IPS-15b (cell line): ENCODE measurements at regions not wholly inside any gene's neighbourhood (a gene's known extent, or its start where the extent isn't known, plus 50 kb on each side); places are given as distances from the start of the nearest gene placed in this dataset.

Source experiments
- H3K27me3 ChIP-seq: one replicate; pipeline ENCODE4 v1.6.1; 2013; ENCODE audit warnings: low read length; ENCODE audit not compliant: control insufficient read depth, insufficient read depth
- H3K36me3 ChIP-seq: one replicate; pipeline ENCODE4 v1.6.1; 2013; ENCODE audit warnings: low read length; ENCODE audit not compliant: control insufficient read depth, insufficient read depth
- H3K4me1 ChIP-seq: one replicate; pipeline ENCODE4 v1.6.1; 2013; ENCODE audit warnings: mild to moderate bottlenecking, low read length; ENCODE audit not compliant: control insufficient read depth, insufficient read depth
- H3K4me3 ChIP-seq: one replicate; pipeline ENCODE4 v1.5.1; 2013; ENCODE audit warnings: low read depth, low read length
- H3K9ac ChIP-seq: one replicate; pipeline ENCODE4 v1.6.1; 2013; ENCODE audit warnings: low read depth, mild to moderate bottlenecking, low read length
- H3K9me3 ChIP-seq: one replicate; pipeline ENCODE4 v1.6.1; 2013; ENCODE audit warnings: mild to moderate bottlenecking, low read length; ENCODE audit not compliant: control insufficient read depth, insufficient read depth

DNA sequence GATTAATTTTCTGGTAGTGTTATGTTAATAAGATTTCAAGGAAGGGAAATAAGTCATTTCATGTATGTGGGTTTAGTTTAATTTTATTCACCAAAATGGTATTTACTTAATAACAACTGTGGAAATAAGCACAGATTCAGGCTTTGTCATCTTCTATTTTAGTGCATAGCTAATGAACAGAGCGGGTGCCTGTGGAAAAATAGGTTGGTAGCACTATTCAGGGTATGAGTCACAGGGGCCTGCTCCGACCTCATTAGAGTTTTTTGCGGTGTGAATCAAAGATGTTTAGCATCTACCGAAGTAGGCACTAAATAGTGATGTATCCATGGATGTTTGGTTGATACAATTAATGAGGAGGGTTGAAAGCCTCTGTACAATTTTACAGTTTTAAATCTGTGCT, 78.2 kb downstream of the FAT3 start:
- H3K9me3 ChIP-seq: no peaks in the 10 kb centered on the region
- H3K36me3 ChIP-seq: no peaks in the 10 kb centered on the region
- no peak overlapping the region for H3K4me3 ChIP-seq
- H3K27me3 ChIP-seq: no peaks in the 10 kb centered on the region
- H3K9ac ChIP-seq: no peak overlapping the region
- H3K4me1 ChIP-seq: peaks cover 30% of the 10 kb centered on the region

DNA sequence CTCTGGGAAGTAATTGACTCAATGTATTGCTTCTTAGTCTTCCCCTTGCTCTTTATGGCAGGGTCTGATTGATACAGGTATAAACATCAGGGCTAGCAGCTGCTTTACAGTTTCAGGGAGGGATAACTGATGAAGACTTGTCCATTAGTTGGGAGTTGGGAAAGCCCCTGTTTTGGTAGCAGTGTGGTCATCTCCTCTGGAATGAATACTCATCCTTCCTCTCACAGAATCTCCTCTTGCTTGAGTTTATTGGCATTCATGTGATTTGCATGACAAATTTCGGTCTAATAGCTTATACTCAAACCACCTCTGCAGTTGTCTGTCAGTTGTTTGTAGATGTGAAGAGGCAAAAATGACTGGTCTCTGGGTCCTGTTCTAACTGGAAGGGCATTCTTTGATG, 79.7 kb downstream of the FAT3 start:
- H3K9ac ChIP-seq: no peak overlapping the region
- no peaks in the 10 kb centered on the region for H3K9me3 ChIP-seq
- peaks cover 41% of the 10 kb centered on the region for H3K4me1 ChIP-seq
- no peaks in the 10 kb centered on the region for H3K36me3 ChIP-seq
- H3K27me3 ChIP-seq: no peaks in the 10 kb centered on the region
- no peak overlapping the region for H3K4me3 ChIP-seq

DNA sequence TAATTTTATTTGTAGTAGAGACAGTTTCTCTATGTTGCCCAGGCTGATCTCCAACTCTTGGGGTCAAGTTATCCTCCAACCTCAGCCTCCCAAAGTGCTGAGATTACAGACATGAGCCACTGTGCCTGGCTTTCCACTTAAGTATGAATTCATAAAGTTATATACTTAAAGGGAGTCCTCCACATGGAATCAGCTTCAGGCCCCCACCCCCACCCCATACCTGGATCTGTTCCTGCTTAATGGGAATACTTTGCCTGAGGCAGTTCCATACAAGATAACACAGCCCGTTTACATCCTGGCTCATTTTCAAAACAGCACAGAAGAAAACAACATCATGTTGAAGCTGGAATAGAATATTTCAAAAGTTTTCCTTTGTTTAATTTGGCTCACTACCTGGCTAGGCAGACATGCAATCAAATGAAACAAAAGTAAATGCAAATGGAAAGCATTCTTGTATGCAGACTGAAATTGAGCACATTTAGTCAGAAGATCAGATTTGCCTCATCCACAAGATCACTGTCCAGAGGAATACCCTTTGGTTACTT, 82.4 kb downstream of the FAT3 start:
- Histone ChIP-seq H3K9ac (no peak overlapping the region), H3K4me1 (peaks cover 56% of the 10 kb centered on the region), H3K27me3 (no peaks in the 10 kb centered on the region), H3K36me3 (no peaks in the 10 kb centered on the region), H3K9me3 (no peaks in the 10 kb centered on the region), H3K4me3 (no peak overlapping the region)

DNA sequence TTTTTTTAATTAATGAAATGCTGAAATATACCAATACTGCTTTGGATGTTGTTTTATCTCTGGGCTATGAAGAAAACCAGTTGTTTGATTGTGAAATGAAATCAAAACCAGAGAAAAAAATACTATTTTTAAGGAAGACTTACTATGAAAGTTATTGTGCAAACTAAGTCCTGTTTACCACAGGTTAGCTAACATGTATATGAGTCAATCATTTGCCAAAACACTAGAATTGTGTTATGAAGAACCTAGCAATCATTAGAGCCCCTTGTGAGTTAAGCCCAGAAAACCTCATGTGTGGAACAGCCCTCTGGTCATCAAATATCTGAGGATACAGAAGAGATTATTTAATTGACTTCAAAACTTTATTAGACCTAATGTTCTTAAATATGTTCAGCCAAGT, 83.7 kb downstream of the FAT3 start:
- Histone ChIP-seq H3K27me3 (no peaks in the 10 kb centered on the region), H3K9me3 (no peaks in the 10 kb centered on the region), H3K4me3 (no peak overlapping the region), H3K4me1 (peaks cover 64% of the 10 kb centered on the region), H3K9ac (no peak overlapping the region), H3K36me3 (no peaks in the 10 kb centered on the region)

DNA sequence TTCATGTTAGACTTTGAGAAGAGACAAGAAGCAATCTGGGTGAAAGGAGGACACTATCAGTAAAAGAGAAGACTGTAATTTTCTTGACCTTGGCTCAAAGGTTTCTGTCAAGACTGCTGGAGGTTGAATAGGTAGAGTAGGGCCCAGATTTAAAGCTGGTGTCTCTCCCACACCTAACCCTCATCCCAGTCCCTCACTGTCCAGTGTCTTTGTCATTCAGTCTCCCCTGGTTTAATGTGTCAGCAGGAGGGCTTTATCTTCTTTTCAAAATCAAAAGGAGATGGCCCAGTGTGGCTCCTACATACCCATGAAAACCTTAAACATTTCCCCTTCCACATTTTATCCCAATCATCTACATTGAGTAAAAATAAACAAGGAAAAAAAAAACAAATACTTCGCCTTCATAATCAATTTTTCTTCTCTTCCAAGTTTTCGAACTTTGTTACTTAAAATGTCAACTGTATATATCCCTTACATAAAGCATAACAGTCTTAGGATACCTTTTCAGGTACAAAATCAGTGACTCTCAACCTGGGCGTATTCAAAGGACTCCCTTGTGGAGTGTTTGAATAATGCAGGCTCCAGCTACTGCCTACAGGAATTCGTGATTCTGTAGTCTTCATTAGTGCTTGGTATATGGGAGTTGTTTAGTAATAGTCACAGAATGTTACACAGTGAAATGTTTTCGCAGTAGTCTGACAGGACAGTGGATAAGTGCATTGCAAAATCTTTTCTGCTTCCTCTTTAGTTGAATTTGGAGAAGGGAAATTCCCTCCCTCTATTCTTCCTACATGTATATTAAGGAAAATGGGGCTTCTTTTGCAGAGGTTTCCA, 87.2 kb downstream of the FAT3 start:
- no peak overlapping the region for H3K4me3 ChIP-seq
- H3K9ac ChIP-seq: no peak overlapping the region
- H3K27me3 ChIP-seq: no peaks in the 10 kb centered on the region
- no peaks in the 10 kb centered on the region for H3K9me3 ChIP-seq
- H3K4me1 ChIP-seq: peaks cover 58% of the 10 kb centered on the region
- no peaks in the 10 kb centered on the region for H3K36me3 ChIP-seq

DNA sequence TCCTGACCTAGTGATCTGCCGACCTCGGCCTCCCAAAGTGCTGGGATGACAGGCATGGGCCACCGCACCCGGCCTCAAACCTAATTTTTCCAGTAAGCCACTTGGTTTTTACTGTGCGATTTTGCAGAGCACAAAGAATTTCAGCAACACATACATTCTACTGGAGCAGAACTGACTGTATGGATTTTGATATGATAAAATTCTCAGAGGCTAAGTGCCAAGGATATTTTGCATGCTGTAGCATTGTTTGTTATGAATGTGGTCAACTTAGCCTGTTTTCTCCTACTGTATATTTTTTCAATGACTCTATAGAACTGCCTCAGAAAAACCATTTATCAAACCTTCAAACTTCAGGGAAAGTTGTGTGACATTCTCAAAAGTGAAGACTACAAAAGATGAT, 89.2 kb downstream of the FAT3 start:
- H3K27me3 ChIP-seq: no peaks in the 10 kb centered on the region
- H3K36me3 ChIP-seq: no peaks in the 10 kb centered on the region
- no peak overlapping the region for H3K9ac ChIP-seq
- no peak overlapping the region for H3K4me3 ChIP-seq
- H3K4me1 ChIP-seq: peaks cover 55% of the 10 kb centered on the region
- no peaks in the 10 kb centered on the region for H3K9me3 ChIP-seq

DNA sequence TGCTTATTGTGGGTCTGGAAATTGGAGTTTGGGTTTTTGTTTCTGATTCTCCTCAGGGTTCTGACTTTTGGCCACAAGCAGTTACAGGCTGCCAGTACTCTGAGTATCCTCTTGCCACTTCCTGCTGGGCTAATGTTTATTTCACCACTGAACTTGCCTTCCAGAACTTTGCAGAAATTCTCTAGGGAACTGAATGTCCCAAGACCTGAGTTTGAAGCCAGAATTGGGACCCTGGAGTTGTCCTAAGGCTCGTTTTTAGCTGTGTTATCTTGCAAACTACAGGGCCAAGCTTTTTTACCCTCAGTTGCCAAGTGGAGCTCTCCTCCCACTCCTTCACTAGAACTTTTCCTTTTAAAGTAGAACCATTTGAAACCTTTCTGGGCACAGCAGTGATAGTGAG, 89.9 kb downstream of the FAT3 start:
- Histone ChIP-seq H3K9me3 (no peaks in the 10 kb centered on the region), H3K27me3 (no peaks in the 10 kb centered on the region), H3K9ac (no peak overlapping the region), H3K36me3 (no peaks in the 10 kb centered on the region), H3K4me1 (peaks cover 59% of the 10 kb centered on the region), H3K4me3 (no peak overlapping the region)

DNA sequence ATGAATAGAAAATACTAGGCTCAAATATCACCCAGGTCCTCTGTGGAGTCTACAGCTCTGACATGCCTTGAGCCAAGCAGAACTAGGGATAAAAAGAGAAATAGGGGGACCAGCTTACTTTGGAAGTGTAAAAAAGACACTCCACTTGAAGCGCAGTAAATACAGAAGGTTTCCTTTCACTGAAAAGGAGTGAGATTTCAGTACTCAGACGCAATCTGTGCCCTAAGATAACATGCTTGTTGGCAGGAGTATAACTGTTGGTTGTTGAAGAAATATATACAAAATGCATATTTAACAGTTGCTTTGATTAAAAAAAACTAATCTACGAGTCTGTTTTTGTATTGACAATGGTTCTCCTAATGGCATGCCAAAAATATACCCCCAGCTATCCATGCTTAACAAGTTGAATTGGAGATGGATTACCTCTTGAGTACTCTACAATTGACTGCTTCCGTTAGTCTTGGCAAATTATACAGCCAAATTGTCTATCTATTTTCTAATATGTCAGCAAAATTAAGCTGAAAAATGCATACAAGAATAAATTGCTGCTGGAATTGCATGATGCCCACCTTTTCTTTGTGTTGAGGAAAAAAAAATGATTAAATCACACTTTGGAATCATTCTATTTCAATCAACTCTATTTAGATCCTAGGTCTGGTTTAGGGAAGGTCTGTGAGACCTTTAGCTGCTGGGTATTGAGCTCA, 91.6 kb downstream of the FAT3 start:
- Histone ChIP-seq H3K4me1 (peaks cover 56% of the 10 kb centered on the region), H3K27me3 (no peaks in the 10 kb centered on the region), H3K36me3 (no peaks in the 10 kb centered on the region), H3K4me3 (no peak overlapping the region), H3K9ac (no peak overlapping the region), H3K9me3 (no peaks in the 10 kb centered on the region)

DNA sequence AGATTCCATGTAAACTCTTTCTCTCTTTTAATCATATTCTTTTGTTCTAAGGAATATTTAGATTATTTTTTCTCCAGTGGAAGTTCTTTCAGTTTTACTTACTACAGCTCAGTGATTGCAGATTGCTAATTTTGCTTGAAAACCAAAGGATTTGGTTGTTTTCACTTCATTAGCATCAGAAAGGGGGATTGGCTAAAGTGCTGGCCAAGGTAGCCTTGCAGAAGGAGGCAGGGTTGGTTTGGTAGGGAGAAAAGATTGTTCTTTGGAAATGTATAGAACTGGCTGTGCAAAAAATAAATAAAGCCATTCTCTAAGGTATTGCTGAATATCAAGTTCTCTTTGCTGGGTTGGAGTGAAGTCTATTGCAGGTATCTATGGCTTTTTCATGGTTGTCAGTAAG, 92.6 kb downstream of the FAT3 start:
- Histone ChIP-seq H3K4me3 (no peak overlapping the region), H3K9me3 (no peaks in the 10 kb centered on the region), H3K9ac (no peak overlapping the region), H3K27me3 (no peaks in the 10 kb centered on the region), H3K36me3 (no peaks in the 10 kb centered on the region), H3K4me1 (peaks cover 51% of the 10 kb centered on the region)

DNA sequence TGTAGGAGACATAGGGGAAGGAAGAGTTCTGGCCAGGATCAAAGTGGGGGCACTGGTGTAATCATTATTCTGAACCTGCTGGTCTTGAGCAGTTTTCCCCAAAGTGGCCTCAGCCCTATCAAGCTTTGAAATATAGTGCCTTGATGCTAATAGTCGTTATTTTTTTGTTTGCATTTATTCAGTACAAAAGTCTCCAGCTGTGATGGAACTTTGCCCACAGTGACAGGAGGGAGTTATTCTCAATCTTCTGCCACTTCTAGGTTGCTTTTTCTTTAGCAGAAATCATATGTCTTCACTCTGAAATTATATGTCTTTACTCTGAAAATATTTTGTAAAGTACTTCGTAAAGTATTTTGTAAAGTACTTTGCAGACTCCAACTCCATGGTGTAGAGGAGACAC, 93.1 kb downstream of the FAT3 start:
- Histone ChIP-seq H3K9me3 (no peaks in the 10 kb centered on the region), H3K36me3 (no peaks in the 10 kb centered on the region), H3K4me3 (no peak overlapping the region), H3K27me3 (no peaks in the 10 kb centered on the region), H3K4me1 (peaks cover 47% of the 10 kb centered on the region), H3K9ac (no peak overlapping the region)

DNA sequence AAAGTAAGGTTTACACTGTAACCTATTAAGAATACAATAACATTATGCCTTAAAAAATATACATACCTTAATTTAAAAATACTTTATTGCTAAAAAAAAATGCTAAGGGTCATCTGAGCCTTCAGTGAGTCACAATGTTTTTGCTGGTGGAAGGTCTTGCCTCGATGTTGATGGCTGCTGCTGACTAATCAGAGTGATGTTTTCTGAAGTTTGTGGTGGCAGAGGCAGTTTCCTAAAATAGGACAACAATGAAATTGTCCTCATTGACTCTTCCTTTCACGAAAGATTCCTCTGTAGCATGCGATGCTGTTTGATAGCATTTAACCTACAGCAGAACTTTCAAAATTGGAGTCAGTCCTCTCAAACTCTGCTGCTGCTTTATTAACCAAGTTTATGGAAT, 97.6 kb downstream of the FAT3 start:
- H3K9ac ChIP-seq: no peak overlapping the region
- H3K36me3 ChIP-seq: no peaks in the 10 kb centered on the region
- no peaks in the 10 kb centered on the region for H3K27me3 ChIP-seq
- H3K4me3 ChIP-seq: no peak overlapping the region
- peaks cover 26% of the 10 kb centered on the region for H3K4me1 ChIP-seq
- H3K9me3 ChIP-seq: no peaks in the 10 kb centered on the region

DNA sequence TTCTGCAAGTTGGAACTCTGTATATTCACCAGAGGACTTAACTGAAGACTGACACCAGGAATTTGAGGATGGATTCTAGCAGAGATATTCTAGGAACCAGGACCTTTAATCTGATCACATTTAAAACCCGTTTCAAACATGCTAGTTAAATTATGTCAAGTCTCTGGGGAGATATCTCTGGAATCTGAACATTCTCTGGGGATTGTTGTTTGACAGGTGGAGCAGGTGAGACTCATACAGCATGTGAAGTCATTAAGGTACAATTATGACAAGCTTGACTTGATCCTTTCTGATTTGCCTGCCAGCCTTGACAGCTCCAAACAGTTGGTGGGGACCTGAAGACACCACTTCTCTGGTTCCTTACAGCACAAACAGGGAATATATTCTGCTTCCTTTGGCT, 100.3 kb downstream of the FAT3 start:
- no peak overlapping the region for H3K9ac ChIP-seq
- no peaks in the 10 kb centered on the region for H3K9me3 ChIP-seq
- H3K36me3 ChIP-seq: no peaks in the 10 kb centered on the region
- H3K4me1 ChIP-seq: peaks cover 12% of the 10 kb centered on the region
- no peak overlapping the region for H3K4me3 ChIP-seq
- no peaks in the 10 kb centered on the region for H3K27me3 ChIP-seq
